ENCODE measurements at regions not wholly inside any gene's neighbourhood (a gene's known extent, or its start where the extent isn't known, plus 50 kb on each side); places are given as distances from the start of the nearest gene placed in this dataset.

DNA sequence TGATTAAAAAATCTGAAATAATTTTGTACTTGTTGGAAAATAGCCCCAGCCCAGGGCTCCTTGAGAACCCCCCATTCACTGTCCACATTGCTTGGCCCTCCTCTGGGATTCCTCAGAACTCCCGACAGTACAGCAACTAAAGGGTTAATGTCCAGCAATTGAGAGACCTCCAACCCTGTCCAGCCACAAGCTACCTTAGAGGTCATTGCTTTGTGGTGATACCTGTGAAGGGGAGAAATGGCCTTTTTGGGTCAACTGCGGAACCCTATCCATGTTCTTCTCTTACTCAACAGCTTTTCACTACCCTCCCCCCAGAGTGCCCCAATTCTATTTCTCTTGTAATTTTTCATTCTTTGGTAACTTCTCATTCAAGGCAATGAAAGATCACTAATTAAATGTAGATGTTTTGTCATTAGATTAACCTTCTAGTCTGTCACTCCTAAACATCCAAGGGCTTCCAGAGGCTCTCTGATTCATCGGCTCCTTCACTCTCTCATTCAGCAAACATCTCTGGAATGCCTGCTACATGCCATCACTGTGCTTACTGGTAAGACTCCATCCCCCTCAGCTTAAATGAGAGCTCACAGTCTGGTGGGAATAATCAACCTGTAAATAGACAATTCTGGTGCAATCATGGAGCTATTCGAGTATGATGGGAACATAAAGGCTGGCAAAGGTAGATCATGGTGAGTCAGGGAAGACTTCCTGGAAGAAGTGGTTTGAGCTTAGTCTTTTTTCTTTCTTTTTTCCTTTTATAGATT, 241.4 kb upstream of the PGRMC2 start:
- TF ChIP-seq, protein P1, sequence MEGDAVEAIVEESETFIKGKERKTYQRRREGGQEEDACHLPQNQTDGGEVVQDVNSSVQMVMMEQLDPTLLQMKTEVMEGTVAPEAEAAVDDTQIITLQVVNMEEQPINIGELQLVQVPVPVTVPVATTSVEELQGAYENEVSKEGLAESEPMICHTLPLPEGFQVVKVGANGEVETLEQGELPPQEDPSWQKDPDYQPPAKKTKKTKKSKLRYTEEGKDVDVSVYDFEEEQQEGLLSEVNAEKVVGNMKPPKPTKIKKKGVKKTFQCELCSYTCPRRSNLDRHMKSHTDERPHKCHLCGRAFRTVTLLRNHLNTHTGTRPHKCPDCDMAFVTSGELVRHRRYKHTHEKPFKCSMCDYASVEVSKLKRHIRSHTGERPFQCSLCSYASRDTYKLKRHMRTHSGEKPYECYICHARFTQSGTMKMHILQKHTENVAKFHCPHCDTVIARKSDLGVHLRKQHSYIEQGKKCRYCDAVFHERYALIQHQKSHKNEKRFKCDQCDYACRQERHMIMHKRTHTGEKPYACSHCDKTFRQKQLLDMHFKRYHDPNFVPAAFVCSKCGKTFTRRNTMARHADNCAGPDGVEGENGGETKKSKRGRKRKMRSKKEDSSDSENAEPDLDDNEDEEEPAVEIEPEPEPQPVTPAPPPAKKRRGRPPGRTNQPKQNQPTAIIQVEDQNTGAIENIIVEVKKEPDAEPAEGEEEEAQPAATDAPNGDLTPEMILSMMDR (IDR thresholded peaks at IDR 0.05; ENCODE audit: low read length): no peak
- no peak for TF ChIP-seq EZH2 (IDR thresholded peaks at IDR 0.05; ENCODE audit: borderline replicate concordance, low read length)
